ENCODE measurements at regions not wholly inside any gene's neighbourhood (a gene's known extent, or its start where the extent isn't known, plus 50 kb on each side); places are given as distances from the start of the nearest gene placed in this dataset.

DNA sequence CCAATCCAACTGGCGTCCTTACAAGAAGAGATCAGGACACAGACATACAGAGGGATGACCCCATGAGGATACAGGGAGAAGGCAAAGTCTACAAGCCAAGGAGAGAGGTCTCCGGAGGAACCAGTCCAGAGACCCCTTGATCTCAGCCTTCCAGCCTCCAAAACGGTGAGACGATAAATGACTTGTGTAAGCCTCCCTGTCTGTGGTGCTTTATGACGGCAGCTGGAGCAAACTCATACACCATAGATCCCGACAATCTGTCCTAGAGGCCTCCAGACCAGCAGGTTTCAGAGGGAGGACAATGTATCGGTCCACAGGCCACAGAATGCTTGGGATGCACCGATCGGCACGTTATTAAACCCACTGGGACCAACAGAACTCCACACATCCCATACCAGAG, 383.3 kb downstream of the SHANK2 start:
- no peaks in the 10 kb centered on the region for H3K36me3 Mint-ChIP-seq (ENCODE audit: low read depth)
- H3K27me3 Mint-ChIP-seq, result peaks cover 9% of the 10 kb centered on the region
- DNase-seq (no peak), ATAC-seq (ENCODE audit: low read depth) (no peak)
- no peak overlapping the region for H3K4me3 Mint-ChIP-seq
- intact Hi-C loops (cut with micrococcal nuclease), result no loop called here
- H3K27ac Mint-ChIP-seq, result no peak overlapping the region
- H3K4me1 Mint-ChIP-seq, result no peaks in the 10 kb centered on the region
- TF ChIP-seq, protein P1, sequence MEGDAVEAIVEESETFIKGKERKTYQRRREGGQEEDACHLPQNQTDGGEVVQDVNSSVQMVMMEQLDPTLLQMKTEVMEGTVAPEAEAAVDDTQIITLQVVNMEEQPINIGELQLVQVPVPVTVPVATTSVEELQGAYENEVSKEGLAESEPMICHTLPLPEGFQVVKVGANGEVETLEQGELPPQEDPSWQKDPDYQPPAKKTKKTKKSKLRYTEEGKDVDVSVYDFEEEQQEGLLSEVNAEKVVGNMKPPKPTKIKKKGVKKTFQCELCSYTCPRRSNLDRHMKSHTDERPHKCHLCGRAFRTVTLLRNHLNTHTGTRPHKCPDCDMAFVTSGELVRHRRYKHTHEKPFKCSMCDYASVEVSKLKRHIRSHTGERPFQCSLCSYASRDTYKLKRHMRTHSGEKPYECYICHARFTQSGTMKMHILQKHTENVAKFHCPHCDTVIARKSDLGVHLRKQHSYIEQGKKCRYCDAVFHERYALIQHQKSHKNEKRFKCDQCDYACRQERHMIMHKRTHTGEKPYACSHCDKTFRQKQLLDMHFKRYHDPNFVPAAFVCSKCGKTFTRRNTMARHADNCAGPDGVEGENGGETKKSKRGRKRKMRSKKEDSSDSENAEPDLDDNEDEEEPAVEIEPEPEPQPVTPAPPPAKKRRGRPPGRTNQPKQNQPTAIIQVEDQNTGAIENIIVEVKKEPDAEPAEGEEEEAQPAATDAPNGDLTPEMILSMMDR (IDR thresholded peaks at IDR 0.05), result no peak
- ChIA-PET CTCF (no interaction called here), POLR2A (no interaction called here)
- no peaks in the 10 kb centered on the region for H3K9me3 Mint-ChIP-seq

GRCh38 chr11:70871881-70872280, 380.5 kb downstream of the SHANK2 start:
- ATAC-seq (ENCODE audit: low read depth) (no peak), DNase-seq (no peak)
- Mint-ChIP-seq H3K27me3 (peaks cover 7% of the 10 kb centered on the region), H3K36me3 (ENCODE audit: low read depth) (no peaks in the 10 kb centered on the region), H3K27ac (no peak overlapping the region), H3K4me3 (no peak overlapping the region), H3K4me1 (no peaks in the 10 kb centered on the region), H3K9me3 (no peaks in the 10 kb centered on the region)
- intact Hi-C loops (cut with micrococcal nuclease), result no loop called here
- ChIA-PET CTCF (no interaction called here), POLR2A (no interaction called here)
- TF ChIP-seq, protein P1 (IDR thresholded peaks at IDR 0.05), result no peak

DNA sequence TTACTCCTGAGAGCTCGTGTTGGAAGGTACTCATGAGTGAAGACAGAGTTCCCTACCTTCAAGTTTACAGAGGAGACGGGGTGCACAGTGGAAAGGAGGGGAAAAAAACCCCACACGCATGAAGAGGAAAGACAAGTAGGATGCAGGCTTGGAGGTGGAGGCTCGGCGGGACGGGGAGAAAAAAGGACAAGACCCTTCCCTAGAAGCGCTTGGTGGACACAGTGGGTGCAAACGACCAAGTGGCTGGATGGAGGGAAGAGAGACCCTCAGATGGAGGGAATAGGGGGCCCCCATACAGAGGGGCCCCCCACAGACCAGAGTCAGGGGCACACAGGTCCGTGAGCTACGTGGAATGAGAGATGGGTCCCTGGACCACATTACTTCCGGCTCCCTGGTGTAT, 380.1 kb downstream of the SHANK2 start:
- Mint-ChIP-seq H3K36me3 (ENCODE audit: low read depth) (no peaks in the 10 kb centered on the region), H3K27me3 (peaks cover 7% of the 10 kb centered on the region), H3K27ac (no peak overlapping the region), H3K4me3 (no peak overlapping the region), H3K9me3 (no peaks in the 10 kb centered on the region), H3K4me1 (no peaks in the 10 kb centered on the region)
- DNase-seq, result no peak
- POLR2A ChIA-PET, result no interaction called here
- intact Hi-C loops (cut with micrococcal nuclease), result no loop called here
- CTCF ChIA-PET, result no interaction called here
- ATAC-seq (ENCODE audit: low read depth), result no peak
- TF ChIP-seq, protein P1 (IDR thresholded peaks at IDR 0.05), result no peak

DNA sequence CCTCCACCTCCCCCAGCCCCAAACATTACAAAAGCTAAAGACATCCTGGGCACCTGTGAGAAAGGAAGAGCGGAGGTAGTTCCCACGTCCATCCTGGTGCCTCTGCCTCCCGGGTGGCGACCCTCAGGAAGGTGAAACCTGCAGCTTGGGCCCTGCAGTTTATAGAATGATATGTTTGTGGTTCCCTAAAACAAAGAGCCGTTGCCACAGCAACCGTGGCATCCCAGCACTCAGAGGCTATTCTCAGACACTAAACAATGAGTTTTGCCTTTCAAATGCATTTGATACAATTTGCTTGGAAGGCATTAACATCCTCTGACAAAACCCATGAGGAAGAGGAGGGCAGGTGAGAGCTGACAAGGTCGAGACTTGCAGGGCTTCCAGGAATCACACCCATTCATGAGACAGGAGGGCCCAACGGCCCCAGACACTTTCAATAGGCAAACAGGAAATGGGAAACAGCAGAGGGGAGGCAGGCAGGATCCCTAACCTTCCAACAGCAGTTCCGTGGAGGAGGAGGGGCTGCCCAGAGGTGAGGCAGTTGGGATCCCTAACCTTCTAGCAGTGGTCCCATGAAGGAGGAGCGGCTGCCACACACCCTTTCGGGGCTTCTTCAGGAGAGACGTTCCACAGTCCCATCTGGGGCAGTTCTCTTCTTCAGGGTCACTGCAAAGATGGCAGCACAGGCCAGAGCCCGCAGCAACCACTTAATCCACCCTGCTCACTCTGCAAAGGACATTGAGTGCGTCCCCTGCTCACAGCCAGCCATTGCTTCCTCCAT, 379.2 kb downstream of the SHANK2 start:
- ATAC-seq (ENCODE audit: low read depth) (no peak), DNase-seq (no peak)
- TF ChIP-seq, protein P1 (IDR thresholded peaks at IDR 0.05), result no peak
- intact Hi-C loops (cut with micrococcal nuclease), result no loop called here
- ChIA-PET POLR2A (no interaction called here), CTCF (no interaction called here)
- H3K4me1 Mint-ChIP-seq, result no peaks in the 10 kb centered on the region
- no peaks in the 10 kb centered on the region for H3K9me3 Mint-ChIP-seq
- no peak overlapping the region for H3K27ac Mint-ChIP-seq
- no peaks in the 10 kb centered on the region for H3K36me3 Mint-ChIP-seq (ENCODE audit: low read depth)
- peaks cover 7% of the 10 kb centered on the region for H3K27me3 Mint-ChIP-seq
- H3K4me3 Mint-ChIP-seq, result no peak overlapping the region

DNA sequence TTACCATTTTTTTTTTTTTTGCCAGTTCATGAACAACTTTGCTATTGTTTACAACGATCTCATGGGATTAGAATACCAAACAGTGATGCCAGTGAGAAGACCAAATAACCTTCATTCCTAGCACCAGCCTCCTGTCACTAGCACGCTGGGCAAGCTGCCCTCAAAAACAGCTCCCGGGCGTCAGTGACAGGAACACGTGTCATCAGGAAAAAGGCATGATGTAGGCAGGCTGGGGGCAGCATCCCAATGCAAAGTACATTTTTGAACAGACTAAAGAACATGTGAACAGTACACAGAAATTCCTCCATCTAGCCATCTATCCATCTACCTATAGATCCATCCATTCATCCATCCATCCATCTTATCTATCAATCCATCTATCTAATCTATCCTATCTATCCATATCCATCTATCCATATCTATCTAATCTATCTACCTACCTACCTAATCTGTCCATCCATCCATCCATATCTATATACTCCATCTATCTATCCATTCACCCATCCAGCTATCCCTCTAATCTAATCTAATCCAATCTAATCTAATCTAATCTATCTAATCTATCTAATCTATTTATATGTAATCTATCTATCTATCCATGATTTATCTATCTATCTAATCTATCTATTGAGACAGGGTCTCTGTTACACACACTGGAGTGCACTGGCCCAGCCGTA, 378.5 kb downstream of the SHANK2 start:
- H3K27me3 Mint-ChIP-seq, result peaks cover 7% of the 10 kb centered on the region
- no peak overlapping the region for H3K27ac Mint-ChIP-seq
- H3K36me3 Mint-ChIP-seq (ENCODE audit: low read depth), result no peaks in the 10 kb centered on the region
- H3K4me1 Mint-ChIP-seq, result no peaks in the 10 kb centered on the region
- ChIA-PET CTCF (no interaction called here), POLR2A (no interaction called here)
- no peaks in the 10 kb centered on the region for H3K9me3 Mint-ChIP-seq
- DNase-seq (no peak), ATAC-seq (ENCODE audit: low read depth) (no peak)
- intact Hi-C loops (cut with micrococcal nuclease), result no loop called here
- TF ChIP-seq, protein P1 (IDR thresholded peaks at IDR 0.05), result no peak
- H3K4me3 Mint-ChIP-seq, result no peak overlapping the region
